Endothelial cell (in vitro differentiated cells): ENCODE measurements at regions not wholly inside any gene's neighbourhood (a gene's known extent, or its start where the extent isn't known, plus 50 kb on each side); places are given as distances from the start of the nearest gene placed in this dataset.
"Not testable (repeated sequence)": the region's sequence is repeated elsewhere in the genome, so short reads cannot be mapped to it uniquely, and the experiment has no call there.

ENCODE experiments used
- DNase-seq: peaks from one replicate; pipeline ENCODE4 v3.0.0; 2021; ENCODE audit warnings: low spot score
- H3K27ac Mint-ChIP-seq: one replicate; pipeline ENCODE4 v1.8.0; 2021; ENCODE audit warnings: mixed read lengths, inconsistent platforms; ENCODE audit not compliant: unreplicated experiment
- H3K27me3 Mint-ChIP-seq: one replicate; pipeline ENCODE4 v1.8.0; 2021; ENCODE audit warnings: mild to moderate bottlenecking, moderate library complexity, mixed read lengths, inconsistent platforms; ENCODE audit not compliant: unreplicated experiment
- H3K36me3 Mint-ChIP-seq: one replicate; pipeline ENCODE4 v1.8.0; 2021; ENCODE audit warnings: mild to moderate bottlenecking, low read depth, mixed read lengths, inconsistent platforms; ENCODE audit not compliant: unreplicated experiment
- H3K4me1 Mint-ChIP-seq: one replicate; pipeline ENCODE4 v1.8.0; 2021; ENCODE audit warnings: mild to moderate bottlenecking, mixed read lengths, inconsistent platforms; ENCODE audit not compliant: unreplicated experiment
- H3K4me3 Mint-ChIP-seq: one replicate; pipeline ENCODE4 v1.8.0; 2021; ENCODE audit warnings: mild to moderate bottlenecking, mixed read lengths, inconsistent platforms; ENCODE audit not compliant: unreplicated experiment
- H3K9me3 Mint-ChIP-seq: one replicate; pipeline ENCODE4 v1.8.0; 2021; ENCODE audit warnings: mixed read lengths, inconsistent platforms; ENCODE audit not compliant: unreplicated experiment
- CTCF ChIP-seq: fragments of 200-600 bp; sonication (generic); IDR thresholded peaks from one replicate; pipeline ENCODE4 v1.5.0; 2021; ENCODE audit warnings: antibody characterized with exemption; ENCODE audit not compliant: unreplicated experiment

- Mint-ChIP-seq H3K27ac (no peak overlapping the region), H3K36me3 (no peaks in the 10 kb centered on the region), H3K27me3 (no peaks in the 10 kb centered on the region), H3K4me3 (no peak overlapping the region), H3K9me3 (no peaks in the 10 kb centered on the region), H3K4me1 (no peaks in the 10 kb centered on the region)
- DNase-seq, result no peak
- no peak for TF ChIP-seq CTCF
These were observed 179.8 kb downstream of the COG6 start for GRCh38 chr13:39835253-39835652.

DNA sequence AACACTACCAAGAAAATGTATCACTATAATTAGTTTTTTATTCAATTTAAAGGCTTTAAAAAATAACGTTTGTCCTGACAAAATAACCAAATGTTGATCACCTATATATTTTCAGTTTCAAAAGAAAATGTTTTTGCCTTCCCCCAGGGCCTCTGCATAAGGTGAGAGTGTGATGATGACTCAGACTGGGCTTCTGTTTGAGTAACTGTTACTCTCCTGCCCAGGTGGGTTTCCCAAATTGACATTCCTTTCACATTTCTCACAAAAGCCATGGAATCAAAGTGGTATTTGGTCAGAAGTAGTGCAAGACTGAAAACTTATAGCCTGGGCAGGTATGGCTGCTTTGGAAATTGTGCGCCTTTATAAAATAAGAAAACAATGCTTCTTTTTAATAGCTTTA, 180.6 kb downstream of the COG6 start:
- TF ChIP-seq CTCF, result no peak
- no peaks in the 10 kb centered on the region for H3K9me3 Mint-ChIP-seq
- H3K36me3 Mint-ChIP-seq, result no peaks in the 10 kb centered on the region

DNA sequence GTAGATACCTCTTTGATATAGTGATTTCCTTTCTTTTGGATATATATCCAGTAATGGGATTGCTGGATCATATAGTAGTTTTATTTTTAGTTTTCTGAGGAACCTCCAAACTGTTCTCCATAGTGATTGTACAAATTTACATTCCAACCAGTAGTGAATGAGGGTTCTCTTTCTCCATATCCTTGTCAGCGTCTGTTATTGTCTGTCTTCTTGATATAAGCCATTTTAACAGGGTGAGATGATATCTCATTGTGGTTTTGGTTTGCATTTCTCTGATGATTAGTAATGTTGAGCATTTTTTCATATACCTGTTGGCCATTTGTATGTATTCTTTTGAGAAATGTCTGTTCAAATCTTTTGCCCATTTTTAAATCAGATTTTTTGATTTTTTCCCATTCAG, 182.4 kb downstream of the COG6 start:
- H3K27me3 Mint-ChIP-seq, H3K36me3 Mint-ChIP-seq, H3K4me3 Mint-ChIP-seq, H3K4me1 Mint-ChIP-seq, DNase-seq, H3K9me3 Mint-ChIP-seq, H3K27ac Mint-ChIP-seq: not testable (repeated sequence)

More for the DNA sequence above, 180.6 kb downstream of the COG6 start:
- no peak for DNase-seq
- Mint-ChIP-seq H3K4me3 (no peak overlapping the region), H3K27me3 (no peaks in the 10 kb centered on the region), H3K4me1 (no peaks in the 10 kb centered on the region), H3K27ac (no peak overlapping the region)

DNA sequence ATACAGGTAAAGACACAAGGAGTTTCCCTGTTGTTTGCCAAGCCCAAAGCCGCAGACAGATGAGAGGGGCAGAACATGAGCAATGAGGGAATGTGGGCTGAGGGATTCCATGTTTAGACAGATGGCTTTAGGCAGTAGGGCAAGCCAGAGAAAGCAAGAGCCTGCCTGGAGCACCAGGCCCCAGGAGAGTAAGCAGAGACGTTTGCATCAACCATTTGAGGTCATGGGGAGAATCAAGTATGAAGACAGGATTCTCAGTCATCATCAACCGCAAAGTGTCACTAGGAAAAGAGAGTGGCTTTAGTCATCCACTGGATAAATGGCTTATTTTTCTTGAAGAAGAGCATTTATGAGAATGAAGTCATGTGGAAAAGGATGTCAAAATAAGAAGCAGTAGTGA, 184.7 kb downstream of the COG6 start:
- no peaks in the 10 kb centered on the region for H3K4me1 Mint-ChIP-seq
- H3K27ac Mint-ChIP-seq, result no peak overlapping the region
- H3K9me3 Mint-ChIP-seq, result no peaks in the 10 kb centered on the region
- H3K36me3 Mint-ChIP-seq, result no peaks in the 10 kb centered on the region
- H3K27me3 Mint-ChIP-seq, result no peaks in the 10 kb centered on the region
- DNase-seq, result no peak
- TF ChIP-seq CTCF, result no peak
- no peak overlapping the region for H3K4me3 Mint-ChIP-seq

DNA sequence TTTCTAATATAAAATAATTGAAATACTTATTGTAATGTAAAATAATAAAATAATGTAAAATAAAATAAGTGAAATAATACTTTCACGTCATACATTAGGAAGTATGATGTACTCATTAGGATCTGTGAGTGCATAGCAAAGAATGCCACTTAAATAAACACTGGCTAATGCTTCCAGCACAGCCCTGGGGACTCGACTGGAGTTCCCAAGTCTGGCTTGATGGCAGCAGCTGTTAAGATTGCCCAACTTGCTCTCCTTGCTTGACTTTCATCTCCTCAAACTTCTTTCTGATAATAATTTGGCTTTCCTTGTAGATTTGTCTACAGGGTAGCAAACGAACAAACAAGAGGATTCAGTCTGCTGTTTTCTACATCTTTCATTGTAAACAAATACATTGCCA, 191.9 kb downstream of the COG6 start:
- no peak overlapping the region for H3K27ac Mint-ChIP-seq
- H3K36me3 Mint-ChIP-seq, result no peaks in the 10 kb centered on the region
- peaks cover 2% of the 10 kb centered on the region for H3K27me3 Mint-ChIP-seq
- peaks cover 2% of the 10 kb centered on the region for H3K4me1 Mint-ChIP-seq
- H3K4me3 Mint-ChIP-seq, result no peak overlapping the region
- no peak for DNase-seq
- no peaks in the 10 kb centered on the region for H3K9me3 Mint-ChIP-seq
- no peak for TF ChIP-seq CTCF

GRCh38 chr13:39855236-39855635, 199.8 kb downstream of the COG6 start:
- no peak for DNase-seq
- no peak for TF ChIP-seq CTCF
- no peak overlapping the region for H3K4me3 Mint-ChIP-seq
- no peaks in the 10 kb centered on the region for H3K9me3 Mint-ChIP-seq
- H3K4me1 Mint-ChIP-seq, result no peaks in the 10 kb centered on the region
- peaks cover 4% of the 10 kb centered on the region for H3K36me3 Mint-ChIP-seq
- no peaks in the 10 kb centered on the region for H3K27me3 Mint-ChIP-seq
- H3K27ac Mint-ChIP-seq, result no peak overlapping the region
